Brain microvascular endothelial cell (primary cell): ENCODE measurements at regions not wholly inside any gene's neighbourhood (a gene's known extent, or its start where the extent isn't known, plus 50 kb on each side); places are given as distances from the start of the nearest gene placed in this dataset.

ENCODE experiments used
- DNase-seq: peaks from one replicate; pipeline ENCODE4 v3.0.0-alpha.2; 2020
- H3K27ac ChIP-seq: fragments of 250-450 bp; sonication (Bioruptor Pico); 2 replicates; pipeline ENCODE4 v1.5.1; 2020; ENCODE audit warnings: mild to moderate bottlenecking, moderate library complexity
- H3K27me3 ChIP-seq: fragments of 250-450 bp; sonication (Bioruptor Pico); replicated peaks from 2 replicates; pipeline ENCODE4 v1.5.1; 2020; ENCODE audit warnings: mild to moderate bottlenecking
- H3K36me3 ChIP-seq: fragments of 250-450 bp; sonication (Bioruptor Pico); replicated peaks from 2 replicates; pipeline ENCODE4 v1.5.1; 2020; ENCODE audit warnings: mild to moderate bottlenecking
- H3K4me3 ChIP-seq: 2 replicates; pipeline ENCODE4 v1.5.1; 2011; ENCODE audit warnings: low read depth, mild to moderate bottlenecking, control low read depth, low read length, moderate library complexity
- in situ Hi-C: cut with HindIII; loops from 2 replicates; pipeline ENCODE4 v1.10.0; 2017; ENCODE audit warnings: low sequenced_read_pairs, low pct_ligation_motif_present
- TF ChIP-seq, protein P1 (sequence below): IDR thresholded peaks from 2 replicates; pipeline ENCODE4 v1.5.1; 2011; ENCODE audit warnings: low read depth, mild to moderate bottlenecking, moderate library complexity, low read length, control low read depth, inconsistent platforms; ENCODE audit errors: missing control alignments

DNA sequence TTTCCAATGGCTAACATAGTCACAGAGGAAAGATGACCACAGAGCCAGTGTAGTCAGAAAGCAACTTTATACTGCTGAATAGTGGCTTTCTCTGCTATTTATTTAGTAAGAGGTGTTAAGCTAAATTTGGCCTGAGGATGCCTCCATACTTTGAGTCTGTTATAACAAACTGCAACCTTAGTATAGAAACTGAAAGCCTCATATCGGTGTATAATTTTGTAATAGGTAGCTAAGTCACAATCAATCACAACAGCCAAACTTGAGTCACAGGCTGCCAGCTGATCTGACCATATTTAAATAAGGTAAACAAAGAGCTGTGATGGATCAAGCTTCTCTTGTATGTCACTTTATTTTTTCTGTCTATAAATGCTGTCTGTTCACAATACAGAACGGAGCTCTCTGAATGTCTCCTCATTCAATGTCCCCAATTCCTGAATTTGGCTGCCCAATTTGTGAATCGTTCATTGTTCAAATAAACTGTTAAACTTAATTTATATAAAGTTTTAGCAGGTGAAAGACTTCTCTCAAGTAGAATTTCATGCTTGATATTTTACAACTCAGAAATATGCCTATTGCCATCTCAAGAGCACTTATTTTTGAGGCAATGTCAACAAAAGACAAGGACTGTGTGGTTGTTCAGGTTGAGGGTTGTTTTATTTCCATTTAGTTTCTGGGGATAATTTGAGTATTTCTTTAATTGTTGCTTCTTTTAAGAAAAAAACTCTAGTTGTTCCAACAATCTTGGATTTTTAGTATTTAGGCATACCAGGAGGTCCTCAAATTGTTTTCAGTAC is 339.7 kb upstream of the B3GALT2 start:
- no peak overlapping the region for H3K27ac ChIP-seq
- TF ChIP-seq, protein P1, sequence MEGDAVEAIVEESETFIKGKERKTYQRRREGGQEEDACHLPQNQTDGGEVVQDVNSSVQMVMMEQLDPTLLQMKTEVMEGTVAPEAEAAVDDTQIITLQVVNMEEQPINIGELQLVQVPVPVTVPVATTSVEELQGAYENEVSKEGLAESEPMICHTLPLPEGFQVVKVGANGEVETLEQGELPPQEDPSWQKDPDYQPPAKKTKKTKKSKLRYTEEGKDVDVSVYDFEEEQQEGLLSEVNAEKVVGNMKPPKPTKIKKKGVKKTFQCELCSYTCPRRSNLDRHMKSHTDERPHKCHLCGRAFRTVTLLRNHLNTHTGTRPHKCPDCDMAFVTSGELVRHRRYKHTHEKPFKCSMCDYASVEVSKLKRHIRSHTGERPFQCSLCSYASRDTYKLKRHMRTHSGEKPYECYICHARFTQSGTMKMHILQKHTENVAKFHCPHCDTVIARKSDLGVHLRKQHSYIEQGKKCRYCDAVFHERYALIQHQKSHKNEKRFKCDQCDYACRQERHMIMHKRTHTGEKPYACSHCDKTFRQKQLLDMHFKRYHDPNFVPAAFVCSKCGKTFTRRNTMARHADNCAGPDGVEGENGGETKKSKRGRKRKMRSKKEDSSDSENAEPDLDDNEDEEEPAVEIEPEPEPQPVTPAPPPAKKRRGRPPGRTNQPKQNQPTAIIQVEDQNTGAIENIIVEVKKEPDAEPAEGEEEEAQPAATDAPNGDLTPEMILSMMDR, result no peak
- no peaks in the 10 kb centered on the region for H3K27me3 ChIP-seq
- no peak for DNase-seq
- no peaks in the 10 kb centered on the region for H3K36me3 ChIP-seq
- H3K4me3 ChIP-seq, result no peak overlapping the region
- in situ Hi-C loops, result no loop called here

DNA sequence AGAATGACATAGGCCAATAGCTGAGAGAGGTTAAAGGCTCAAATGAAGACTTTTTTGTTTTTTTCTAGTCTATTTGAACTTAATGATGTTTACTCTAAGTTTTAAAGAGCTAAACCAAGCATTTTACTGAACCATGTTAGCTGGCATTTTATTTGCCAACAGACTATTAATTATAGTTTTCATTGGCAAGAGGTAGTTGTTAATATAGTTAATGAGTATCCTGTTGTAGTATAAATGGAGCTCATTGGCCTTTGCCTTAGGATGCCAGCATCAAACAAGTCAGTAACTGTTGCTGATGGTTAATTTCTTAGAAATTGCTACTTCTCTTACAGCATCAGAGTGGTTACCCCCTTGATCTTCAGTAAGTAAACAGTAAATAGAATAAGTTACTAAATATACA is 339.0 kb upstream of the B3GALT2 start:
- no peaks in the 10 kb centered on the region for H3K36me3 ChIP-seq
- TF ChIP-seq, protein P1, result no peak
- in situ Hi-C loops, result no loop called here
- H3K27ac ChIP-seq, result no peak overlapping the region
- no peaks in the 10 kb centered on the region for H3K27me3 ChIP-seq
- no peak overlapping the region for H3K4me3 ChIP-seq
- no peak for DNase-seq

DNA sequence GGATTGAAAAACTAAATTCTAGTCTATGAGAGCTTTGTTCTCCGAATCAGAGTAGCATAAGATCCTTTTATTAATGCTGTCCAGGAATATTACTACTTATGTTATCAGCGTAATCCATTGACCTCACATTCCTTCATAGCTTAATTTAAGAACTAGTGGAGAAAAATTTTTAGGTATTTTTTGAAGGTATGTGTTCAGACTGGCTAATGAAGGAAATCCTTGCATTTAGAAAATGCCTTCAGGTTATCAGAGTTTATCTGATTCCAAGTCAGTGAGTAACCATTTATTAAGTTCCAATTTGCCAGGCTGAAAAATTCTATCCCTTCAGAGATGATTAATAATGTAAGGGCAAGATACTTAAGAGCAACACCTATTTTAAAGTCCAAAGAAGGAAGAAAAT is 338.2 kb upstream of the B3GALT2 start:
- H3K36me3 ChIP-seq, result no peaks in the 10 kb centered on the region
- no peak overlapping the region for H3K27ac ChIP-seq
- no peak for DNase-seq
- in situ Hi-C loops, result no loop called here
- TF ChIP-seq, protein P1, result no peak
- no peaks in the 10 kb centered on the region for H3K27me3 ChIP-seq
- no peak overlapping the region for H3K4me3 ChIP-seq

DNA sequence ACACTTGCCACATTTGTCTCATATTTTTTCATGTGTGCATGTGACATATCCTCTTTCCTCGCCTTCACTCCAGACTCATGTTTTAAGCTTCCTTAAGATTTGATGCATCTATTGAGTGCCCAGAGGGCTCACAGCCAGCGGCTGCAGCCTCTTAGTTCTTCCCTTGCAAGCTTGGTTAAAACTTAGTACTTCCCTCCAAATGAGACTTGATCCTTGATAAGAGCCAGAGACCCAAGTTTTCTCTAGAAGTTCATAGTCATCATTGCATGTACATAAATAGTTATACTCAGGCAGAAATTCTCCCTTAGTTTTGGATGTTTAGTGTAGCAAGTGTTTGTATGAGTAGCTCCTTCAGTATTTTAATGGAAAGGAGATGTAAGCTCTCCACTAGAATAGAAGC is 337.6 kb upstream of the B3GALT2 start:
- DNase-seq, result no peak

DNA sequence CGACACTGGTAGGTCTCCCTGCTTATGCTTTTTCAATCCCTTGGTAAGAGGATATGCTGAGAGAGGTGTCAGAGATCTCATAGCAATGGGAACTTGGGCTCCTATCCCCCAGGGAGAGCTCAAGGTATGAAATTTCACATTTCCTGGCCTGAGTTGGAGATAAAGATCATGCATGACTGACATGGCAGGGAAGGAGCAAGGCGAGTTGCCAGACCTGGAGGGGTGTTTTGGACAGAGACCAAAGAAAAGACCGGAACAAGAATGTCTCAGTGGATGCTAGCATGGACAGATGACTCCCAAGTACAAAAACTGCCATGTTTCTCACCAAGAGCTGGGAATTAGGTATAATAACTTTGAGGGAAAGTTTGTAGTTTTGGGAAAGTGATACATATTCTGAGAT is 334.1 kb upstream of the B3GALT2 start:
- Histone ChIP-seq H3K27ac (no peak overlapping the region), H3K27me3 (no peaks in the 10 kb centered on the region), H3K4me3 (no peak overlapping the region), H3K36me3 (no peaks in the 10 kb centered on the region)
- TF ChIP-seq, protein P1, result no peak
- in situ Hi-C loops, result no loop called here
- DNase-seq, result peak; percentile 22

More for the DNA sequence above, 337.6 kb upstream of the B3GALT2 start:
- Histone ChIP-seq H3K27ac (no peak overlapping the region), H3K4me3 (no peak overlapping the region), H3K27me3 (no peaks in the 10 kb centered on the region), H3K36me3 (no peaks in the 10 kb centered on the region)
- TF ChIP-seq, protein P1, result no peak
- in situ Hi-C loops, result no loop called here

- H3K4me3 ChIP-seq, result no peak overlapping the region
- DNase-seq, result no peak
- no peaks in the 10 kb centered on the region for H3K36me3 ChIP-seq
- H3K27me3 ChIP-seq, result no peaks in the 10 kb centered on the region
- H3K27ac ChIP-seq, result no peak overlapping the region
- in situ Hi-C loops, result no loop called here
- TF ChIP-seq, protein P1, result no peak
Measured at GRCh38 chr1:193519922-193520321, 333.5 kb upstream of the B3GALT2 start.
